Activated CD4-positive, alpha-beta T cell treated with anti-CD3 and anti-CD28 coated beads for 4 hours (primary cell): ENCODE measurements at regions not wholly inside any gene's neighbourhood (a gene's known extent, or its start where the extent isn't known, plus 50 kb on each side); places are given as distances from the start of the nearest gene placed in this dataset.

Experiments
- DNase-seq, 2 donors: peaks; one replicate each; pipeline ENCODE4 v3.0.0-alpha.2; 2020

GRCh38 chr20:39646874-39647413 lies 684.8 kb downstream of the DHX35 start:
- no peak for DNase-seq

- no peak for DNase-seq
These were observed 683.0 kb downstream of the DHX35 start for GRCh38 chr20:39645131-39645530.

- no peak for DNase-seq
These were observed 681.1 kb downstream of the DHX35 start for GRCh38 chr20:39643292-39643691.

- DNase-seq = no peak
These were observed 679.3 kb downstream of the DHX35 start for GRCh38 chr20:39641423-39641822.

- no peak for DNase-seq
These were observed 678.0 kb downstream of the DHX35 start for GRCh38 chr20:39640147-39640546.

GRCh38 chr20:39638731-39639130 lies 676.6 kb downstream of the DHX35 start:
- no peak for DNase-seq

GRCh38 chr20:39633689-39634088 lies 671.5 kb downstream of the DHX35 start:
- no peak for DNase-seq

GRCh38 chr20:39632757-39633156 lies 670.6 kb downstream of the DHX35 start:
- no peak for DNase-seq

- no peak for DNase-seq
These were observed 670.0 kb downstream of the DHX35 start for GRCh38 chr20:39632176-39632575.

GRCh38 chr20:39631557-39631956 lies 669.4 kb downstream of the DHX35 start:
- no peak for DNase-seq

- no peak for DNase-seq
These were observed 668.2 kb downstream of the DHX35 start for GRCh38 chr20:39630215-39630908.

- no peak for DNase-seq
These were observed 665.6 kb downstream of the DHX35 start for GRCh38 chr20:39627765-39628164.

- no peak for DNase-seq
These were observed 662.2 kb downstream of the DHX35 start for GRCh38 chr20:39624316-39624715.

GRCh38 chr20:39623584-39624234 lies 661.6 kb downstream of the DHX35 start:
- no peak for DNase-seq

- DNase-seq = no peak
These were observed 657.2 kb downstream of the DHX35 start for GRCh38 chr20:39619271-39619785.

GRCh38 chr20:39611901-39612300 lies 649.8 kb downstream of the DHX35 start:
- no peak for DNase-seq

GRCh38 chr20:39607141-39607540 lies 645.0 kb downstream of the DHX35 start:
- DNase-seq = no peak

GRCh38 chr20:39605908-39606307 lies 643.8 kb downstream of the DHX35 start:
- DNase-seq = no peak

GRCh38 chr20:39605361-39605760 lies 643.2 kb downstream of the DHX35 start:
- no peak for DNase-seq

GRCh38 chr20:39603219-39603618 lies 641.1 kb downstream of the DHX35 start:
- DNase-seq = no peak

GRCh38 chr20:39602649-39603048 lies 640.5 kb downstream of the DHX35 start:
- no peak for DNase-seq

- no peak for DNase-seq
These were observed 638.7 kb downstream of the DHX35 start for GRCh38 chr20:39600871-39601270.

- no peak for DNase-seq
These were observed 638.0 kb downstream of the DHX35 start for GRCh38 chr20:39600156-39600555.

GRCh38 chr20:39596554-39596953 lies 634.4 kb downstream of the DHX35 start:
- DNase-seq = no peak
